H9 (cell line): ENCODE measurements at regions not wholly inside any gene's neighbourhood (a gene's known extent, or its start where the extent isn't known, plus 50 kb on each side); places are given as distances from the start of the nearest gene placed in this dataset.

Source experiments
- DNase-seq: peaks from one replicate; pipeline ENCODE4 v3.0.0-alpha.2; 2017
- H2AFZ ChIP-seq: one replicate; pipeline ENCODE4 v1.6.1; 2013; ENCODE audit warnings: mild to moderate bottlenecking, low read length, control low read depth, moderate library complexity
- H2AK5ac ChIP-seq: 2 replicates; pipeline ENCODE4 v1.6.1; 2013; ENCODE audit warnings: low read length, control low read depth, mixed read lengths; ENCODE audit not compliant: insufficient read length
- H2BK120ac ChIP-seq: one replicate; pipeline ENCODE4 v1.6.1; 2013; ENCODE audit warnings: low read depth, mild to moderate bottlenecking, low read length, control low read depth, inconsistent platforms; ENCODE audit not compliant: poor library complexity, severe bottlenecking
- H2BK12ac ChIP-seq: 2 replicates; pipeline ENCODE4 v1.6.1; 2013; ENCODE audit warnings: low read length, control low read depth, mixed read lengths, low read depth; ENCODE audit not compliant: insufficient read length
- H2BK15ac ChIP-seq: 2 replicates; pipeline ENCODE4 v1.6.1; 2013; ENCODE audit warnings: low read depth, low read length, control low read depth
- H2BK20ac ChIP-seq: one replicate; pipeline ENCODE4 v1.6.1; 2013; ENCODE audit warnings: low read depth, mild to moderate bottlenecking, low read length, control low read depth, inconsistent platforms; ENCODE audit not compliant: poor library complexity, severe bottlenecking
- H2BK5ac ChIP-seq: 2 replicates; pipeline ENCODE4 v1.6.1; 2013; ENCODE audit warnings: low read length, control low read depth, mixed read lengths; ENCODE audit not compliant: insufficient read length
- H3K14ac ChIP-seq: 2 replicates; pipeline ENCODE4 v1.6.1; 2013; ENCODE audit warnings: low read length, control low read depth; ENCODE audit not compliant: insufficient read depth
- H3K18ac ChIP-seq: 2 replicates; pipeline ENCODE4 v1.6.1; 2013; ENCODE audit warnings: low read depth, mild to moderate bottlenecking, mixed read lengths, low read length, control low read depth; ENCODE audit not compliant: insufficient read length
- H3K23ac ChIP-seq: 2 replicates; pipeline ENCODE4 v1.6.1; 2013; ENCODE audit warnings: low read length, control low read depth, mixed read lengths, low read depth; ENCODE audit not compliant: insufficient read length
- H3K23me2 ChIP-seq: 2 replicates; pipeline ENCODE4 v1.6.1; 2013; ENCODE audit warnings: low read depth, mild to moderate bottlenecking, mixed read lengths, low read length, control low read depth; ENCODE audit not compliant: insufficient read length, poor library complexity, severe bottlenecking
- H3K27ac ChIP-seq: 2 replicates; pipeline ENCODE4 v1.5.1; 2013; ENCODE audit warnings: low read length, control low read depth, mixed read lengths, low read depth; ENCODE audit not compliant: insufficient read length
- H3K27me3 ChIP-seq: 2 replicates; pipeline ENCODE4 v1.6.1; 2013; ENCODE audit warnings: low read length, control low read depth, inconsistent platforms; ENCODE audit not compliant: insufficient read depth
- H3K4ac ChIP-seq: 2 replicates; pipeline ENCODE4 v1.6.1; 2013; ENCODE audit warnings: low read depth, mild to moderate bottlenecking, control low read depth, inconsistent platforms, low read length, moderate library complexity
- H3K4me1 ChIP-seq: 2 replicates; pipeline ENCODE4 v1.6.1; 2013; ENCODE audit warnings: low read length, control low read depth, inconsistent platforms; ENCODE audit not compliant: insufficient read depth
- H3K4me2 ChIP-seq: 2 replicates; pipeline ENCODE4 v1.6.1; 2013; ENCODE audit warnings: low read length, control low read depth, mixed read lengths; ENCODE audit not compliant: insufficient read length, insufficient read depth
- H3K56ac ChIP-seq: 2 replicates; pipeline ENCODE4 v1.6.1; 2013; ENCODE audit warnings: low read depth, mild to moderate bottlenecking, mixed read lengths, low read length, control low read depth; ENCODE audit not compliant: insufficient read length
- H3K79me1 ChIP-seq: 2 replicates; pipeline ENCODE4 v1.6.1; 2013; ENCODE audit warnings: low read depth, mild to moderate bottlenecking, moderate library complexity, low read length, control low read depth, inconsistent platforms; ENCODE audit not compliant: insufficient read depth, poor library complexity, severe bottlenecking
- H3K79me2 ChIP-seq: 2 replicates; pipeline ENCODE4 v1.6.1; 2013; ENCODE audit warnings: low read length, control low read depth, inconsistent platforms; ENCODE audit not compliant: insufficient read depth
- H3K9ac ChIP-seq: 2 replicates; pipeline ENCODE4 v1.6.1; 2013; ENCODE audit warnings: low read length, control low read depth, mixed read lengths; ENCODE audit not compliant: insufficient read length; ENCODE audit errors: extremely low read depth
- H3K9me3 ChIP-seq: one replicate; pipeline ENCODE4 v1.6.1; 2013; ENCODE audit warnings: low read depth, low read length, inconsistent platforms; ENCODE audit not compliant: control insufficient read depth
- H3T11ph ChIP-seq: one replicate; pipeline ENCODE4 v1.6.1; 2013; ENCODE audit warnings: mild to moderate bottlenecking, low read length, control low read depth, inconsistent platforms
- H4K20me1 ChIP-seq: one replicate; pipeline ENCODE4 v1.6.1; 2013; ENCODE audit not compliant: control insufficient read depth, insufficient read length, insufficient read depth
- H4K5ac ChIP-seq: 2 replicates; pipeline ENCODE4 v1.6.1; 2013; ENCODE audit warnings: low read depth, mild to moderate bottlenecking, mixed read lengths, low read length, control low read depth; ENCODE audit not compliant: insufficient read length
- H4K8ac ChIP-seq: replicated peaks from 2 replicates; pipeline ENCODE4 v1.6.1; 2013; ENCODE audit warnings: low read length, control low read depth, mixed read lengths, low read depth; ENCODE audit not compliant: insufficient read length
- H4K91ac ChIP-seq: 2 replicates; pipeline ENCODE4 v1.6.1; 2013; ENCODE audit warnings: low read depth, mild to moderate bottlenecking, moderate library complexity, mixed read lengths, low read length, control low read depth; ENCODE audit not compliant: insufficient read length
- H3K27ac Mint-ChIP-seq, 3 experiments: 2 replicates in 2 of 3; 3 replicates in 1 of 3; pipeline ENCODE4 v1.8.0; 2020 to 2021; ENCODE audit warnings: mixed read lengths in 3 of 3, mild to moderate bottlenecking in 1 of 3, moderate library complexity in 1 of 3
- H3K27me3 Mint-ChIP-seq: 2 replicates; pipeline ENCODE4 v1.8.0; 2021; ENCODE audit warnings: low read depth, mild to moderate bottlenecking, moderate library complexity, mixed read lengths
- H3K36me3 Mint-ChIP-seq, 3 experiments: 2 replicates in 2 of 3; 3 replicates in 1 of 3; pipeline ENCODE4 v1.8.0; 2020 to 2021; ENCODE audit warnings: low read depth in 3 of 3, mixed read lengths in 3 of 3; ENCODE audit not compliant: insufficient read depth in 1 of 3
- H3K4me1 Mint-ChIP-seq, 2 experiments: 2 replicates each; pipeline ENCODE4 v1.8.0; 2020; ENCODE audit warnings: mixed read lengths in 2 of 2
- H3K4me3 Mint-ChIP-seq, 2 experiments: 2 replicates in 1 of 2; 3 replicates in 1 of 2; pipeline ENCODE4 v1.8.0; 2020 to 2021; ENCODE audit warnings: mild to moderate bottlenecking in 2 of 2, mixed read lengths in 2 of 2, moderate library complexity in 1 of 2
- H3K9me3 Mint-ChIP-seq, 2 experiments: 2 replicates in 1 of 2; 3 replicates in 1 of 2; pipeline ENCODE4 v1.8.0; 2020; ENCODE audit warnings: mild to moderate bottlenecking in 2 of 2, mixed read lengths in 2 of 2, moderate library complexity in 1 of 2
- CTCF ChIP-seq: fragments of 200-600 bp; sonication (generic); conservative IDR thresholded peaks from 3 replicates; pipeline ENCODE4 v1.8.0; 2021; ENCODE audit warnings: antibody characterized with exemption, mild to moderate bottlenecking
- WGBS: extraction: QIAGEN DNeasy Blood & Tissue Kit; methylation state at CpG from one replicate; pipeline ENCODE4 v1.1.7; 2013; ENCODE audit warnings: missing lambda C conversion rate, low lambda C conversion rate, mixed read lengths; ENCODE audit not compliant: insufficient read length; ENCODE audit errors: extremely low coverage; 5-methylcytosine and 5-hydroxymethylcytosine counted together

- peak; percentile 43; the same call in 2 of the 3 replicates for TF ChIP-seq CTCF
- no peak overlapping the region for H3T11ph ChIP-seq
- no peak overlapping the region for H3K14ac ChIP-seq
- no peak overlapping the region for H4K91ac ChIP-seq
- H3K23ac ChIP-seq = no peak overlapping the region
- no peak overlapping the region for H3K9ac ChIP-seq
- no peaks in the 10 kb centered on the region for H3K23me2 ChIP-seq
- no peak overlapping the region for H3K27ac Mint-ChIP-seq
- peaks cover 0 to 4% (median 2%) of the 10 kb centered on the region in 3 experiments; a peak in 4 of 7 replicates for H3K36me3 Mint-ChIP-seq
- H3K9me3 Mint-ChIP-seq = peaks cover 71 to 81% of the 10 kb centered on the region in 2 experiments
- H3K4me1 Mint-ChIP-seq = no peaks in the 10 kb centered on the region
- no peaks in the 10 kb centered on the region for H3K4me1 ChIP-seq
- no peak overlapping the region for H3K4me2 ChIP-seq
- no peaks in the 10 kb centered on the region for H4K20me1 ChIP-seq
- no peak overlapping the region for H4K5ac ChIP-seq
- no peaks in the 10 kb centered on the region for H3K79me1 ChIP-seq
- H2BK15ac ChIP-seq = no peak overlapping the region
- no peak overlapping the region for H2BK12ac ChIP-seq
- no peak overlapping the region for H3K4me3 Mint-ChIP-seq
- no peak overlapping the region for H2BK120ac ChIP-seq
- no peak for DNase-seq
- no peak overlapping the region for H2AFZ ChIP-seq
- no peak overlapping the region for H2BK20ac ChIP-seq
- no CpG with 5 or more reads among the region's 2 CpGs for WGBS
- no peaks in the 10 kb centered on the region for H3K27me3 ChIP-seq
- no peak overlapping the region for H2AK5ac ChIP-seq
- H3K79me2 ChIP-seq = no peaks in the 10 kb centered on the region
- no peak overlapping the region for H3K27ac ChIP-seq
- H3K27me3 Mint-ChIP-seq = no peaks in the 10 kb centered on the region
- no peak overlapping the region for H3K56ac ChIP-seq
- H3K4ac ChIP-seq = no peak overlapping the region
- no peak overlapping the region for H2BK5ac ChIP-seq
- H4K8ac ChIP-seq = no peak overlapping the region
- H3K9me3 ChIP-seq = peaks cover 14% of the 10 kb centered on the region
- no peak overlapping the region for H3K18ac ChIP-seq
Observed at GRCh38 chr5:45862763-45863162, 166.6 kb upstream of the HCN1 start.
